ENCODE measurements at regions not wholly inside any gene's neighbourhood (a gene's known extent, or its start where the extent isn't known, plus 50 kb on each side); places are given as distances from the start of the nearest gene placed in this dataset.

DNA sequence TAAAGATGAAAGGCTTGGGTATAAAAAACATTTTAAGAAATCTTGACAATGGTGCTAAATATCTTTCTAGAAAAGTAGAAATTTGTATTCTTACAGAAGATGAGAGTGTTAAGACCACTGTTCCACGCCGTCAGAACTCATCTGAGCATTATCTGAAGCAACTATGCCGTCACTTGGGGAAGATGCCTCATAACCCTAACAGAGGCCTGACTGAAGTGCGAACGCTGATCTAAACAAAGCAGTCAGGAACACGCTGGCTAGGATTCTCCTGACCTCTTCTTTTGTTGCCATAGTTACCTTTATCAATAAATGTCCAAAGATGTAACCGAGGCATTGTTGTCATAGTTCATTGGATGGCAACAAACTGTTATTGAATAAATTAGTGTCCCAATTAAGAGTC lies 612.4 kb downstream of the LTN1 start:
- Histone ChIP-seq H3K36me3 (no peaks in the 10 kb centered on the region), H3K27ac (no peak overlapping the region), H3K4me1 (ENCODE audit: control insufficient read depth in 1 of 2, low read depth in 2 of 2) (peaks cover 6 to 9% of the 10 kb centered on the region in 2 donors), H3K9me3 (no peaks in the 10 kb centered on the region), H3K4me3 (no peak overlapping the region), H3K27me3 (replicated peaks; ENCODE audit: insufficient read depth) (no peaks in the 10 kb centered on the region)
- TF ChIP-seq, protein P1, sequence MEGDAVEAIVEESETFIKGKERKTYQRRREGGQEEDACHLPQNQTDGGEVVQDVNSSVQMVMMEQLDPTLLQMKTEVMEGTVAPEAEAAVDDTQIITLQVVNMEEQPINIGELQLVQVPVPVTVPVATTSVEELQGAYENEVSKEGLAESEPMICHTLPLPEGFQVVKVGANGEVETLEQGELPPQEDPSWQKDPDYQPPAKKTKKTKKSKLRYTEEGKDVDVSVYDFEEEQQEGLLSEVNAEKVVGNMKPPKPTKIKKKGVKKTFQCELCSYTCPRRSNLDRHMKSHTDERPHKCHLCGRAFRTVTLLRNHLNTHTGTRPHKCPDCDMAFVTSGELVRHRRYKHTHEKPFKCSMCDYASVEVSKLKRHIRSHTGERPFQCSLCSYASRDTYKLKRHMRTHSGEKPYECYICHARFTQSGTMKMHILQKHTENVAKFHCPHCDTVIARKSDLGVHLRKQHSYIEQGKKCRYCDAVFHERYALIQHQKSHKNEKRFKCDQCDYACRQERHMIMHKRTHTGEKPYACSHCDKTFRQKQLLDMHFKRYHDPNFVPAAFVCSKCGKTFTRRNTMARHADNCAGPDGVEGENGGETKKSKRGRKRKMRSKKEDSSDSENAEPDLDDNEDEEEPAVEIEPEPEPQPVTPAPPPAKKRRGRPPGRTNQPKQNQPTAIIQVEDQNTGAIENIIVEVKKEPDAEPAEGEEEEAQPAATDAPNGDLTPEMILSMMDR (IDR thresholded peaks at IDR 0.05): no peak
- ATAC-seq (ENCODE audit: insufficient number of reproducible peaks, low FRiP score, low read depth) (no peak), DNase-seq (ENCODE audit: low spot score) (no peak)

DNA sequence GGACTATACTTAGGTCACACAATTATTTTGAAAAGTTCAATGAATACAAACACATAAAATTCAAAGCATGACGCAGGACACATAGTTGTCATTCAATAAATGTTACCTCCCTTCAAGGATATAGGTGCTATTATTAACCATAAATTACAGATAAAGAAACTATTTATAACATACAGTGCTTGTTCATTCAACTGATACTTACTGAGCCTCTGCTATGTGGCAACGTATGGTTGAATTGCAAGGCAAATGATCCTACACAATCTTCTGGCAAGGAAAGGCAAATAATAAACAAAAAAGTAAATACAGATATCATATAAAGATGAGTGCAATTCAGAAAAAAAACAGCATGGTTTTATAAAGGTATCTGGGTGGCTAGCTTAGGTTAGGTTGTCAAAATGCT lies 614.7 kb downstream of the LTN1 start:
- DNase-seq (ENCODE audit: low spot score) (no peak), ATAC-seq (ENCODE audit: insufficient number of reproducible peaks, low FRiP score, low read depth) (no peak)
- Histone ChIP-seq H3K9me3 (no peaks in the 10 kb centered on the region), H3K4me1 (ENCODE audit: control insufficient read depth in 1 of 2, low read depth in 2 of 2) (peaks cover 7 to 11% of the 10 kb centered on the region in 2 donors), H3K27me3 (replicated peaks; ENCODE audit: insufficient read depth) (no peaks in the 10 kb centered on the region), H3K36me3 (no peaks in the 10 kb centered on the region), H3K4me3 (no peak overlapping the region), H3K27ac (no peak overlapping the region)
- TF ChIP-seq, protein P1 (IDR thresholded peaks at IDR 0.05): no peak

DNA sequence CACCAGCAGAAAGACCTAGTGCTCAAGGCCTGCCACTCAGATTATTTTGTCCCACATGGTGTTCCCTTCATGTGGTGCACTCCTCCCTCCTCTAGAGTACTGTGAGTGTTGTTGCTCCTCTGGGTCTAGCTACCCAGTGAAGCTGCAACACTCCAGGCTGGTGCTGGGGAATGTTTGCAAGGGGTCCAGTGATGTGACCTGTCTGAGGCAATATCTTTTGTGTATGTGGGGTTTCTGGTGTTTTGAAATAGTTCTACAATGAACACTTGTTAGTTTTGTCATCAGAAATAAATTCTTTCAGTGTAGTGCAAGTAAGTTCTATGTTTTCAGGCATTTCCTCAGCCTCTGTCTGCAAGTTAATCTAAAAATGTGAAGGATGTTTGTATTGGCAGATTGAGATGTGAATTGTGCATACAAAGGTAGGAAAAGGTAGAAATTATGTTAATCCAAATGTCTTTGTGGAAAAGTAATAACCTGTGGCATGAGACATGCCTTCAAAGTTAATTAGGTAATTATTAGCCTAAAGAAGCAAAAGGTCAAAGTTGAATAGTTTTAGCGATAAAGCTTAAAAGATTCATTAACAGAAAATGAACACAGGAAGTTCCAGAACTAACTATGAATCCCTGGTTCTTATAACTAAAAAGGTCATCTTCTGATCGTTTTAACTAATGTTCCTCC lies 616.8 kb downstream of the LTN1 start:
- peak; percentile 47 for ATAC-seq (ENCODE audit: insufficient number of reproducible peaks, low FRiP score, low read depth)
- no peak for DNase-seq (ENCODE audit: low spot score)
- Histone ChIP-seq H3K27me3 (replicated peaks; ENCODE audit: insufficient read depth) (no peaks in the 10 kb centered on the region), H3K27ac (peak overlapping the region in 1 of 2 donors; percentile 24), H3K36me3 (no peaks in the 10 kb centered on the region), H3K4me1 (ENCODE audit: control insufficient read depth in 1 of 2, low read depth in 2 of 2) (peaks cover 7 to 11% of the 10 kb centered on the region in 2 donors), H3K4me3 (no peak overlapping the region), H3K9me3 (peaks cover 3% of the 10 kb centered on the region)
- TF ChIP-seq, protein P1 (IDR thresholded peaks at IDR 0.05): no peak

DNA sequence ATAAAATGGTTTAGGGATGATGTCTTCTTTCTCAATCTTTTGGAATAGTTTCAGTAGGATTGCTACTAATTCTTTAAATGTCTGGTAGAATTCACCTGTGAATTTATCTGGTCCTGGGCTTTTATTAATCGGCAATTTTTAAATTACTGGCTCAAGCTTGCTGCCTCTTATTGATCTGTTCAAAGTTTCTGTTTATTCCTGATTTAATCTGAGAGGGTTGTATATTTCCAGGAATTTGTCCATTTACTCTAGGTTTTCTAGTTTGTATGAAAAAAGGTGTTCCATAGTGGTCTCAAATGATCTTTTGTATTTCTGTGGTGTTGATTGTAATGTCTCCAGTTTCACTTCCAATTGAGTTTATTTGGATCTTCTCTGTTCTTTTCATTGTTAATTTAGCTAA lies 617.8 kb downstream of the LTN1 start:
- Histone ChIP-seq H3K27ac (peak overlapping the region in 1 of 2 donors; percentile 24), H3K27me3 (replicated peaks; ENCODE audit: insufficient read depth) (no peaks in the 10 kb centered on the region), H3K9me3 (peaks cover 3% of the 10 kb centered on the region), H3K4me3 (no peak overlapping the region), H3K4me1 (ENCODE audit: control insufficient read depth in 1 of 2, low read depth in 2 of 2) (peaks cover 7 to 11% of the 10 kb centered on the region in 2 donors), H3K36me3 (no peaks in the 10 kb centered on the region)
- DNase-seq (ENCODE audit: low spot score) (no peak), ATAC-seq (ENCODE audit: insufficient number of reproducible peaks, low FRiP score, low read depth) (no peak)
- TF ChIP-seq, protein P1 (IDR thresholded peaks at IDR 0.05): no peak

DNA sequence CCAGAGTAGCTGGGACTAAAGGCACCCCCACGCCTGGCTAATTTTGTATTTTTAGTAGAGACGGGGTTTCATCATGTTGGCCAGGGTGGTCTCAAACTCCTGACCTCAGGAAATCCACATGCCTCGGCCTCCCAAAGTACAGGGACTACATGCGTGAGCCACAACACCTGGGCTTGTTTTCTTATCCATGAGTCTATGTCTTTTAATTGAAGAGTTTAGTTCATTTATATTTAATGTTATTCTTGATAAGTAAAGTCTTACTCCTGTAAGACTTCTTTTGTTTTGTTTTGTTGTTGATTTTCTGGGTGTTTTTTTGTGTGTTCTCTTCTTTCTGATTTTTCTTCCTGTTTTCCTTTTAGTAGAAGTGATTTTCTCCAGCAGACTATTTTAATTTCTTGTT lies 621.0 kb downstream of the LTN1 start:
- ATAC-seq (ENCODE audit: insufficient number of reproducible peaks, low FRiP score, low read depth): no peak
- Histone ChIP-seq H3K27me3 (replicated peaks; ENCODE audit: insufficient read depth) (no peaks in the 10 kb centered on the region), H3K4me1 (ENCODE audit: control insufficient read depth in 1 of 2, low read depth in 2 of 2) (peaks cover 7 to 11% of the 10 kb centered on the region in 2 donors), H3K4me3 (no peak overlapping the region), H3K36me3 (no peaks in the 10 kb centered on the region), H3K27ac (no peak overlapping the region), H3K9me3 (peaks cover 3% of the 10 kb centered on the region)
- TF ChIP-seq, protein P1 (IDR thresholded peaks at IDR 0.05): no peak
- DNase-seq (ENCODE audit: low spot score): no peak

Measured in thoracic aorta (tissue), 2 donors.